ENCODE measurements at regions not wholly inside any gene's neighbourhood (a gene's known extent, or its start where the extent isn't known, plus 50 kb on each side); places are given as distances from the start of the nearest gene placed in this dataset.
"Not testable (repeated sequence)": the region's sequence is repeated elsewhere in the genome, so short reads cannot be mapped to it uniquely, and the experiment has no call there.

DNA sequence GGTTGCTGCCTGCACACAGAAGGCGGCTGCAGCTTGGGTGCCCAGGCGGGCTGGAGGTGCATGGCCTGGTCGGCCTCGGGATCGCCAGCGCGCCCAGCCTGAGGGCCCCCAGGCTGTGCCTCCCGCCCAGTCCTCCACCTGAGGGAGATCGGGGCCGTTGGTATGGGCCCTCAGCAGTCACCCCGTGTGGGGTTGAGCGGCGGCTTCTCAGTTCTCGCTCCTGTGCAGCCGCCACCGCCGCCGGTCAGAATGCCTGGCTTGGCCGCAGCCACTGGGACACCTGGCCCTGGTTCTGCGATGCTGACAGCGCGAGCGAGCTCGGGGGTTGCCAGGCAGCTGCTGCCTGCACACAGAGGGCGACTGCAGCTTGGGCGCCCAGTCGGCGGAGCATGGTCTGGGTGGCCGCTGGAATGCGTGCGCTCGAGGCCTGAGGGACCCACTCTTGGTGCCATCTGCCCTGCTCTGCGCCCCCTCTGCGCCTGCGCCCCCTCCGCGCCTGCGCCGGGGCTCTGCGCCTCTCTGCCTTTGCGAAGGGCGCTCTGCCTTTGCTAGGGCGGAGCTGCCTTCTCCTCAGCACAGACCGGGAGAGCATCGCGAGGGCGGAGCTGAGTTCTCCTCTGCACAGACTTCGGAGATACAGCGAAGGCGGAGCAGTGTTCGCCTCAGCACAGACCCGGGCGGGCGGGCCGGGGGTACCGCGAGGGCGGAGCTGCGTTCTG, 84.6 kb upstream of the ZNG1F start:
- DNase-seq = not testable (repeated sequence)

DNA sequence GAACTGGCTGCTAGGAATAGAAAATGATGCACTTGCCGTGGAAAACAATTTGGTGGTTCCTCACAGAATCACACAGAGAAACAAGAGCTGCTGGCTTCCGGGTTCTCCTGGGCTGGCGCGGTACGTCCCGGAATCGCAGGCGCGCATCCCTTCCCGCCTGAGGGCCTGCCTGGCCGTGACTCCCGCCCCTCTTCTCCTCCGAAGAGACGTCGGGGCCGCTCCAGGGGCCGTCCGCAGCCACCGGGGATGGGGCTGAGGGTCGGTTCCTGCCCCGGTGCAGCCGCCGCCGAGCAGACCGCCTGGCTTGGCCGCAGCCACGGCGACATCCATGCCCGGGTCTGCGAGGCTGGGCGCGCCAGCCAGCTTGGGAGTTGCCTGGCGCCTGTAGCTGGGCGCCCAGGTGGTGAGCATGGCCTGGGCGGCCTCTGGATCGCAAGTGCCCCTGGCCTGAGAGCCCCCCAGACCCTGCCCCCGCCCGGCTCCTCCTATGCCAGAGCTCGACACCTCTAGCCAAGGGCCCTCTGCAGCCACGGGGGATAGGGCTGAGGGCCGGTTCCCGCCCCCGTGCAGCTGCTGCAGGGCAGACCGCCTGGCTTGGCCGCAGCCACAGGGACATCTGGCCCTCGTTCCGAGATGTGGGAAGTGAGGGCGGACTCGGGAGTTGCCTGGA, 83.9 kb upstream of the ZNG1F start:
- DNase-seq = not testable (repeated sequence)

DNA sequence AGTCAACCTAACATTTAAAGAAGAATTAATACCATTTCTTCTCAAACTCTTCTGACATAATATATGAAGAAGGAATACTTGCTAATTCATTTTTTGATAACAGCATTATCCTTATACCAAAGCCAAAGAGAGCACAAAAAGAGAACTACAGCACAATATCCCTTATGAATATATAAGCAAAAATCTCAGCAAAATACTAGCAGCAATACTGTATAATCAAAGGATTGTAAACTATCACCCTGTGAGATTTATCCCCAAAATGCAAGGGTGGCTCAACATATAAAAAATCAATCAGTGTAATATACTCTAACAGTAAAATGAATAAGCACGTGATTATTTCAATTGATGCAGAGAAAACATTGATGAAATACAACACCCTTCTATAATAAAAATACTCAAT, 81.9 kb upstream of the ZNG1F start:
- DNase-seq = not testable (repeated sequence)

DNA sequence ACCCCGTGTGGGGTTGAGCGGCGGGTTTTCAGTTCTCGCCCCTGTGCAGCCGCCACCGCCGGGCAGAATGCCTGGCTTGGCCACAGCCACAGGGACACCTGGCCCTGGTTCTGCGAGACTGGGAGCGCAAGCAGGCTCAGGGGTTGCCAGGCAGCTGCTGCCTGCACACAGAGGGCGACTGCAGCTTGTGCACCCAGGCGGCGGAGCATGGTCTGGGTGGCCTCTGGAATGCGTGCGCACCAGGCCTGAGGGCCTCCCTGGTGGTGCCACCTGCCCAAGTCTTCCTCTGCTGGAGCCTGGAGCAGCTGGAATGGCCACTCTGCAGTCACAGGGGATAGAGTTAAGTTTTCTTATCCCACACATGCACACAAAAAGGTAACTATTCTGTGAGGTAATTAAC, 80.4 kb upstream of the ZNG1F start:
- DNase-seq = not testable (repeated sequence)

DNA sequence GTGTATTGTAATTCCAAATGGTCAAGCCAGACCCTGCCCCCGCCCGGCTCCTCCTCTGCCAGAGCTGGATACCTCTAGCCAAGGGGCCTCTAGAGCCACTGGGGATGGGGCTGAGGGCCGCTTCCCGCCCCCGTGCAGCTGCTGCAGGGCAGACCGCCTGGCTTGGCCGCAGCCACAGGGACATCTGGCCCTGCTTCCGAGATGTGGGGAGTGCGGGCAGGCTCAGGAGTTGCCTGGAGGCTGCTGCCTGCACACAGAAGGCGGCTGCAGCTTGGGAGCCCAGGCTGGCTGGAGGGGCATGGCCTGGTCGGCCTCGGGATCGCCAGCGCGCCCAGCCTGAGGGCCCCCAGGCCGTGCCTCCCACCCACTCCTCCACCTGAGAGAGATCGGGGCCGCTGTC, 79.9 kb upstream of the ZNG1F start:
- not testable (repeated sequence) for DNase-seq

DNA sequence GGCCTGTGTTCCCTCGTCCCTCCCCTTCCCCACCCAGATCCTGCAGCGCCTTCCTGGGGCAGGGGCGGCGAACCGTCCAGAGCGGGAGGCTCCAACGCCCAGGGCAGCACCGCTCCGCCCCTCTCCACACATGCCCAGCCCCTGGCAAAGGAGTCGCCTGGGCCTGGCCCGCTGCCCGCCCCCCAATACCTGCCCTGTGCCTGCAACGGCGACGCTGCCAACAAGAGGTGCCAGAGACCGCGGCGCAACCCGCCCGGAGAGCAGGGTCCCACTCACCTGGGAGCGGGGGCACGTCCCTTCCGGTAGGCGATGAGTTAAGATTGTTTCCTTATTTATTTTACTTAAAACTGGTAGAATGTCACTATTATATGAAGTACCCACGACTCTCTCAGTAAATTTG, 77.5 kb upstream of the ZNG1F start:
- not testable (repeated sequence) for DNase-seq

DNA sequence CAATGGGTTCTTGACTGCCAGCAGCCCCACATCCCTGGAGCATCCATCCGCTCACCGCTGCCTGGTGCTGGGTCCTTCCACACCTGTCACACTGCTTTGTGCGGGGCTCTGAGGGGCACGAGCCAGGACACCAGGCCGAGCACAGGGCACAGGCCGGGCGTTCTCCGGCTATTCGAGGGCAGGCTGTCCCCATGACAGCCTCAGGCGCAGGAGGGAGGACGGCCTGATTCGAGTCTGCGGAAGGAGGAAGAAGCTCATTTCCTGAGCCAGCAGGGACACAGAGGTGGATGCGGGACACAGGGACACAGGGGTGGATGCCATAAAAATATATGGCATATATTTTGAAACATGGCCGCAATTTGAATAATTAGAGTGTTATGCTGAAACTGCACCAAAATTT, 76.9 kb upstream of the ZNG1F start:
- not testable (repeated sequence) for DNase-seq

DNA sequence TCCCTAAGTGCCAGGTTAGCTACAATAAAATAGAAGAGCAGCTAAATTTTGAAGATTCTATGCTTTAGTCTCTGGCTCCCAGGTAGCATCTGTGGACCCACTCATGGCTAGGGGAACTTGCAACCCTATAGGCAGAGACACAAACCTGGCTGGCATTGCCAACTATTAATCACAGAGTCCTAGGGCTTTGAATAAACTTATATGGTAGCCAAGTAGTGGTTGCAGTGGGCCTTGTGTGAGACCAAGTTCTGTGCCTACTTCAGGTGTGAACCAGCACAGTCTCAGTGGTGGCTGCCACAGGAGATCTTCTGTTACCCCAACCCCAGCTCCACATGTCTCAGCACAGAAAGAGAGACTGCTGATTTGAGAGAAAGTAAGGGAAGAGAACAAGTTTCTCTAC, 62.9 kb upstream of the ZNG1F start:
- DNase-seq = not testable (repeated sequence)

DNA sequence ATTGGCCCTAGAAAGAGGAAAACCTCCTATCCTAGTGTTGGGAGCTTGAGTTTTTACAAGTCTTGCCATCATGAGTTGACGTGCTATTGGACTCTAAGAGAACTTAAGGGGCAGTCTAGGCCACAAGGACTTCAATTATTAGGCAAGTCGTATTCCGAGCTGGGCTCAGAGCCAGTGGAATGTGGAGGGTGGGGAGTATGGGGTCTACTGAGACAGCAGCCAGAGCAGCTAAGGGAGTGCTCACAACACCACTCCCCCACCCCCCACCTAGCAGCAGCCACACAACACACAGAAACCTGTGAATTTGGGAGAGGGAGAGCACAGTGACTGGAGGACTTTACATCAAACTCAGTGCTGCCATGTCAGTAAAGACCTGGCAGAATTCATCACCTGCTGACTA, 62.0 kb upstream of the ZNG1F start:
- not testable (repeated sequence) for DNase-seq

DNA sequence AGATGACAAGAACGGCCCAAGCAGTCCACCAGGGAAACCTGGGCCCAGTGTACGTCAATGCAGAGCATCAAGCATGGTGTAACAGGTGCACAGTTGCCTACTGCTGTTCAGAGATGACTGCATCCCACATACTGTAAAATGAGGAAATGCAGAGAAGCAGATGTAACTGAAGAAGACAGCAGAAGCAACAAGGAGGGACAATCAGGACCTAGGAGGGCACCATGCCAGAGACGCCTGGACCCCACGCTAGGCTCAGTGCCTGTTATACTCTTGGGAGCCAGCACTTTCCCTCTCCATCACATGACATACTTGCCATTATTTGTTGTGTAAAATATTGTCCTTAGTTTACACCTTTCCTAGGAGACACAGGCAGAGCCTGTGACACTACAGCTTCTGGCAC, 57.6 kb upstream of the ZNG1F start:
- DNase-seq = not testable (repeated sequence)
